Neural progenitor cell (in vitro differentiated cells): ENCODE measurements at regions not wholly inside any gene's neighbourhood (a gene's known extent, or its start where the extent isn't known, plus 50 kb on each side); places are given as distances from the start of the nearest gene placed in this dataset.

ENCODE experiments used
- CTCF ChIP-seq: fragments of 200-600 bp; sonication (generic); IDR thresholded peaks from 2 replicates; pipeline ENCODE4 v1.5.1; 2017; ENCODE audit warnings: antibody characterized with exemption, mild to moderate bottlenecking
- EZH2 ChIP-seq: fragments of 200-600 bp; sonication (generic); IDR thresholded peaks from 2 replicates; pipeline ENCODE4 v1.6.1; 2017; ENCODE audit warnings: antibody characterized with exemption, mild to moderate bottlenecking, moderate library complexity

GRCh38 chr7:68247126-68247525, 1250.5 kb downstream of the TYW1 start:
- TF ChIP-seq CTCF, result no peak
- no peak for TF ChIP-seq EZH2
